CD1c-positive myeloid dendritic cell (primary cell): ENCODE measurements at regions not wholly inside any gene's neighbourhood (a gene's known extent, or its start where the extent isn't known, plus 50 kb on each side); places are given as distances from the start of the nearest gene placed in this dataset.
"Not testable (repeated sequence)": the region's sequence is repeated elsewhere in the genome, so short reads cannot be mapped to it uniquely, and the experiment has no call there.

Experiments used
- DNase-seq: peaks from one replicate; pipeline ENCODE4 v3.0.0-alpha.2; 2016; ENCODE audit errors: extremely low spot score

- no peak for DNase-seq
These were observed 548.2 kb downstream of the TBC1D22A start for GRCh38 chr22:47310601-47311000.

- DNase-seq = no peak
These were observed 547.5 kb downstream of the TBC1D22A start for GRCh38 chr22:47309946-47310345.

GRCh38 chr22:47309476-47309875, 547.0 kb downstream of the TBC1D22A start:
- no peak for DNase-seq

GRCh38 chr22:47308886-47309285, 546.4 kb downstream of the TBC1D22A start:
- no peak for DNase-seq

- no peak for DNase-seq
These were observed 545.4 kb downstream of the TBC1D22A start for GRCh38 chr22:47307822-47308221.

GRCh38 chr22:47307326-47307725, 544.9 kb downstream of the TBC1D22A start:
- no peak for DNase-seq

- DNase-seq = no peak
These were observed 542.4 kb downstream of the TBC1D22A start for GRCh38 chr22:47304854-47305253.

- DNase-seq = no peak
These were observed 541.9 kb downstream of the TBC1D22A start for GRCh38 chr22:47304191-47304831.

- DNase-seq = no peak
These were observed 540.9 kb downstream of the TBC1D22A start for GRCh38 chr22:47303161-47303890.

- DNase-seq = not testable (repeated sequence)
These were observed 540.1 kb downstream of the TBC1D22A start for GRCh38 chr22:47302587-47302986.

- DNase-seq = no peak
These were observed 539.5 kb downstream of the TBC1D22A start for GRCh38 chr22:47301820-47302475.

- no peak for DNase-seq
These were observed 538.4 kb downstream of the TBC1D22A start for GRCh38 chr22:47300698-47301405.

- DNase-seq = no peak
These were observed 537.6 kb downstream of the TBC1D22A start for GRCh38 chr22:47299863-47300697.

- no peak for DNase-seq
These were observed 536.9 kb downstream of the TBC1D22A start for GRCh38 chr22:47299211-47299862.

GRCh38 chr22:47298017-47298785, 535.8 kb downstream of the TBC1D22A start:
- no peak for DNase-seq

GRCh38 chr22:47297261-47298016, 535.0 kb downstream of the TBC1D22A start:
- no peak for DNase-seq

- DNase-seq = no peak
These were observed 534.2 kb downstream of the TBC1D22A start for GRCh38 chr22:47296405-47297260.

GRCh38 chr22:47295982-47296381, 533.5 kb downstream of the TBC1D22A start:
- DNase-seq = no peak
